GM23338 (cell line): ENCODE measurements at regions not wholly inside any gene's neighbourhood (a gene's known extent, or its start where the extent isn't known, plus 50 kb on each side); places are given as distances from the start of the nearest gene placed in this dataset.

ENCODE experiments used
- ATAC-seq: fragments of 200-7000 bp; cut with Tn5 transposase; 3 replicates; pipeline ENCODE4 v1.9.1; 2020
- DNase-seq: peaks from one replicate; pipeline ENCODE4 v3.0.0-alpha.2; 2015; ENCODE audit warnings: low spot score
- H2AFZ ChIP-seq: fragments of 200-600 bp; sonication (generic); 2 replicates; pipeline ENCODE4 v1.8.0; 2016; ENCODE audit warnings: antibody characterized with exemption, mild to moderate bottlenecking, moderate library complexity
- H3F3A ChIP-seq: fragments of 200-600 bp; sonication (generic); replicated peaks from 2 replicates; pipeline ENCODE4 v1.8.0; 2017; ENCODE audit warnings: antibody characterized with exemption, mixed run types, low read depth
- H3K27ac ChIP-seq: fragments of 200-600 bp; sonication (generic); 2 replicates; pipeline ENCODE4 v1.6.1; 2016; ENCODE audit warnings: low read depth
- H3K27me3 ChIP-seq: fragments of 200-600 bp; sonication (generic); 2 replicates; pipeline ENCODE4 v1.8.0; 2016; ENCODE audit warnings: mild to moderate bottlenecking, mixed run types, moderate library complexity; ENCODE audit not compliant: insufficient read depth
- H3K36me3 ChIP-seq: fragments of 200-600 bp; sonication (generic); 2 replicates; pipeline ENCODE4 v1.8.0; 2016; ENCODE audit warnings: mild to moderate bottlenecking; ENCODE audit not compliant: insufficient read depth
- H3K4me1 ChIP-seq: fragments of 200-600 bp; sonication (generic); 2 replicates; pipeline ENCODE4 v1.8.0; 2016; ENCODE audit warnings: mild to moderate bottlenecking, moderate library complexity; ENCODE audit not compliant: insufficient read depth
- H3K4me2 ChIP-seq: fragments of 200-600 bp; sonication (generic); 2 replicates; pipeline ENCODE4 v1.7.1; 2017; ENCODE audit warnings: mixed run types
- H3K4me3 ChIP-seq: fragments of 200-600 bp; sonication (generic); 2 replicates; pipeline ENCODE4 v1.6.1; 2016; ENCODE audit warnings: mixed run types
- H3K79me2 ChIP-seq: fragments of 200-600 bp; sonication (generic); replicated peaks from 2 replicates; pipeline ENCODE4 v1.8.0; 2017; ENCODE audit warnings: mild to moderate bottlenecking; ENCODE audit not compliant: insufficient read depth
- H3K9me2 ChIP-seq: fragments of 200-600 bp; sonication (generic); 2 replicates; pipeline ENCODE4 v1.8.0; 2017; ENCODE audit not compliant: insufficient read depth
- H4K20me1 ChIP-seq: fragments of 200-600 bp; sonication (generic); replicated peaks from 2 replicates; pipeline ENCODE4 v1.8.0; 2017; ENCODE audit warnings: mild to moderate bottlenecking; ENCODE audit not compliant: insufficient read depth
- H3K27ac Mint-ChIP-seq: 2 replicates; pipeline ENCODE4 v1.8.0; 2020; ENCODE audit warnings: inconsistent platforms, mild to moderate bottlenecking, moderate library complexity, mixed read lengths
- H3K27me3 Mint-ChIP-seq: 3 replicates; pipeline ENCODE4 v1.8.0; 2022; ENCODE audit warnings: low read depth, mild to moderate bottlenecking, moderate library complexity, mixed read lengths, inconsistent platforms; ENCODE audit not compliant: insufficient read depth, poor library complexity
- H3K36me3 Mint-ChIP-seq: 3 replicates; pipeline ENCODE4 v1.8.0; 2021; ENCODE audit warnings: low read depth, mild to moderate bottlenecking, inconsistent platforms, moderate library complexity, mixed read lengths
- H3K4me1 Mint-ChIP-seq: 3 replicates; pipeline ENCODE4 v1.8.0; 2020; ENCODE audit warnings: mild to moderate bottlenecking, inconsistent platforms, mixed read lengths
- H3K4me3 Mint-ChIP-seq: 3 replicates; pipeline ENCODE4 v1.8.0; 2021; ENCODE audit warnings: moderate library complexity, mild to moderate bottlenecking, inconsistent platforms, mixed read lengths
- H3K9me3 Mint-ChIP-seq: 3 replicates; pipeline ENCODE4 v1.8.0; 2020; ENCODE audit warnings: moderate library complexity, mild to moderate bottlenecking, inconsistent platforms, mixed read lengths
- EZH2phosphoT487 ChIP-seq: fragments of 200-600 bp; sonication (generic); IDR thresholded peaks from one replicate; pipeline ENCODE4 v1.8.1; 2018; ENCODE audit warnings: antibody characterized with exemption; ENCODE audit not compliant: unreplicated experiment
- POLR2AphosphoS5 ChIP-seq: IDR thresholded peaks from 2 replicates; pipeline ENCODE4 v1.6.1; 2016; ENCODE audit warnings: antibody characterized with exemption, low read depth
- ZNF462 ChIP-seq: fragments of 250-450 bp; sonication (Bioruptor Pico); IDR thresholded peaks from 2 replicates; pipeline ENCODE4 v1.5.0; 2020; ENCODE audit warnings: mild to moderate bottlenecking, moderate library complexity
- TF ChIP-seq, protein P1 (sequence below): IDR thresholded peaks from one replicate; pipeline ENCODE4 v1.6.1; 2018; ENCODE audit warnings: antibody characterized with exemption; ENCODE audit not compliant: unreplicated experiment

GRCh38 chr1:56413671-56414199, 165.6 kb downstream of the PLPP3 start:
- TF ChIP-seq EZH2phosphoT487 (no peak), ZNF462 (CRISPR knock-in tag) (no peak), POLR2AphosphoS5 (no peak)
- TF ChIP-seq, protein P1, sequence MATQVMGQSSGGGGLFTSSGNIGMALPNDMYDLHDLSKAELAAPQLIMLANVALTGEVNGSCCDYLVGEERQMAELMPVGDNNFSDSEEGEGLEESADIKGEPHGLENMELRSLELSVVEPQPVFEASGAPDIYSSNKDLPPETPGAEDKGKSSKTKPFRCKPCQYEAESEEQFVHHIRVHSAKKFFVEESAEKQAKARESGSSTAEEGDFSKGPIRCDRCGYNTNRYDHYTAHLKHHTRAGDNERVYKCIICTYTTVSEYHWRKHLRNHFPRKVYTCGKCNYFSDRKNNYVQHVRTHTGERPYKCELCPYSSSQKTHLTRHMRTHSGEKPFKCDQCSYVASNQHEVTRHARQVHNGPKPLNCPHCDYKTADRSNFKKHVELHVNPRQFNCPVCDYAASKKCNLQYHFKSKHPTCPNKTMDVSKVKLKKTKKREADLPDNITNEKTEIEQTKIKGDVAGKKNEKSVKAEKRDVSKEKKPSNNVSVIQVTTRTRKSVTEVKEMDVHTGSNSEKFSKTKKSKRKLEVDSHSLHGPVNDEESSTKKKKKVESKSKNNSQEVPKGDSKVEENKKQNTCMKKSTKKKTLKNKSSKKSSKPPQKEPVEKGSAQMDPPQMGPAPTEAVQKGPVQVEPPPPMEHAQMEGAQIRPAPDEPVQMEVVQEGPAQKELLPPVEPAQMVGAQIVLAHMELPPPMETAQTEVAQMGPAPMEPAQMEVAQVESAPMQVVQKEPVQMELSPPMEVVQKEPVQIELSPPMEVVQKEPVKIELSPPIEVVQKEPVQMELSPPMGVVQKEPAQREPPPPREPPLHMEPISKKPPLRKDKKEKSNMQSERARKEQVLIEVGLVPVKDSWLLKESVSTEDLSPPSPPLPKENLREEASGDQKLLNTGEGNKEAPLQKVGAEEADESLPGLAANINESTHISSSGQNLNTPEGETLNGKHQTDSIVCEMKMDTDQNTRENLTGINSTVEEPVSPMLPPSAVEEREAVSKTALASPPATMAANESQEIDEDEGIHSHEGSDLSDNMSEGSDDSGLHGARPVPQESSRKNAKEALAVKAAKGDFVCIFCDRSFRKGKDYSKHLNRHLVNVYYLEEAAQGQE: no peak
- DNase-seq (no peak), ATAC-seq (no peak)
- no peak overlapping the region for H2AFZ ChIP-seq
- H3K9me2 ChIP-seq: no peaks in the 10 kb centered on the region
- H3K4me1 ChIP-seq: peaks cover 5% of the 10 kb centered on the region; the same call in 1 of the 2 replicates
- no peak overlapping the region for H3K4me2 ChIP-seq
- Mint-ChIP-seq H3K27ac (no peak overlapping the region), H3K9me3 (0 out of 3 replicates have a peak, but pooled peaks cover 2% of the 10 kb centered on the region), H3K4me3 (no peak overlapping the region), H3K36me3 (peaks cover 3% of the 10 kb centered on the region; the same call in 2 of the 3 replicates), H3K4me1 (peaks cover 24% of the 10 kb centered on the region), H3K27me3 (peaks cover 7% of the 10 kb centered on the region)
- H3K4me3 ChIP-seq: no peak overlapping the region
- no peaks in the 10 kb centered on the region for H3K36me3 ChIP-seq
- H3K79me2 ChIP-seq: no peaks in the 10 kb centered on the region
- H3K27me3 ChIP-seq: no peaks in the 10 kb centered on the region
- H3K27ac ChIP-seq: no peak overlapping the region
- no peaks in the 10 kb centered on the region for H3F3A ChIP-seq
- H4K20me1 ChIP-seq: no peaks in the 10 kb centered on the region
